Hepatocyte (in vitro differentiated cells): ENCODE measurements at regions not wholly inside any gene's neighbourhood (a gene's known extent, or its start where the extent isn't known, plus 50 kb on each side); places are given as distances from the start of the nearest gene placed in this dataset.

Experiments
- DNase-seq: peaks from one replicate; pipeline ENCODE4 v3.0.0-alpha.2; 2016; ENCODE audit warnings: low spot score
- H2AFZ ChIP-seq: fragments of 200-600 bp; sonication (generic); 2 replicates; pipeline ENCODE4 v1.6.0; 2016; ENCODE audit warnings: antibody characterized with exemption, mild to moderate bottlenecking
- H3K27ac ChIP-seq: fragments of 200-600 bp; sonication (generic); 2 replicates; pipeline ENCODE4 v1.5.1; 2016; ENCODE audit warnings: mild to moderate bottlenecking
- H3K27me3 ChIP-seq: fragments of 200-600 bp; sonication (generic); 2 replicates; pipeline ENCODE4 v1.6.1; 2016
- H3K36me3 ChIP-seq: fragments of 200-600 bp; sonication (generic); replicated peaks from 2 replicates; pipeline ENCODE4 v1.5.1; 2016; ENCODE audit warnings: low read depth; ENCODE audit not compliant: insufficient read depth
- H3K4me1 ChIP-seq: fragments of 200-600 bp; sonication (generic); 2 replicates; pipeline ENCODE4 v1.5.1; 2016; ENCODE audit warnings: mild to moderate bottlenecking, moderate library complexity; ENCODE audit not compliant: insufficient read depth
- H3K4me2 ChIP-seq: fragments of 200-600 bp; sonication (generic); 2 replicates; pipeline ENCODE4 v1.6.0; 2016
- H3K4me3 ChIP-seq: fragments of 200-600 bp; sonication (generic); 2 replicates; pipeline ENCODE4 v1.5.1; 2016; ENCODE audit warnings: mild to moderate bottlenecking
- H3K79me2 ChIP-seq: fragments of 200-600 bp; sonication (generic); 2 replicates; pipeline ENCODE4 v1.6.0; 2017; ENCODE audit warnings: mild to moderate bottlenecking
- H3K9me2 ChIP-seq: fragments of 200-600 bp; sonication (generic); replicated peaks from 2 replicates; pipeline ENCODE4 v1.6.0; 2017; ENCODE audit warnings: mild to moderate bottlenecking; ENCODE audit not compliant: insufficient read depth
- H3K9me3 ChIP-seq: fragments of 200-600 bp; sonication (generic); 2 replicates; pipeline ENCODE4 v1.5.1; 2016; ENCODE audit warnings: low read depth, mild to moderate bottlenecking
- H4K20me1 ChIP-seq: fragments of 200-600 bp; sonication (generic); 2 replicates; pipeline ENCODE4 v1.6.0; 2016; ENCODE audit warnings: mild to moderate bottlenecking; ENCODE audit not compliant: insufficient read depth, poor library complexity, severe bottlenecking
- CTCF ChIP-seq: fragments of 200-600 bp; sonication (generic); IDR thresholded peaks from 2 replicates; pipeline ENCODE4 v1.5.1; 2016; ENCODE audit warnings: antibody characterized with exemption, mild to moderate bottlenecking; ENCODE audit not compliant: poor library complexity
- EZH2 ChIP-seq: fragments of 200-600 bp; sonication (generic); IDR thresholded peaks from 2 replicates; pipeline ENCODE4 v1.6.1; 2016; ENCODE audit warnings: antibody characterized with exemption, mild to moderate bottlenecking, borderline replicate concordance
- EZH2phosphoT487 ChIP-seq: fragments of 200-600 bp; sonication (generic); IDR thresholded peaks from one replicate; pipeline ENCODE4 v1.6.1; 2018; ENCODE audit warnings: antibody characterized with exemption, mild to moderate bottlenecking, low read depth, moderate library complexity; ENCODE audit not compliant: unreplicated experiment, severe bottlenecking
- WGBS: methylation state at CpG from one replicate; pipeline ENCODE4 v1.1.6; 2016; ENCODE audit warnings: low lambda C conversion rate; ENCODE audit errors: missing lambda C conversion rate; 5-methylcytosine and 5-hydroxymethylcytosine counted together

GRCh38 chr4:126627255-126627654 is 1005.5 kb upstream of the INTU start:
- no peak for DNase-seq
- H3K79me2 ChIP-seq: no peaks in the 10 kb centered on the region
- H2AFZ ChIP-seq: no peak overlapping the region
- no peaks in the 10 kb centered on the region for H3K9me3 ChIP-seq
- H3K9me2 ChIP-seq: no peaks in the 10 kb centered on the region
- no peak overlapping the region for H3K27ac ChIP-seq
- H3K4me1 ChIP-seq: no peaks in the 10 kb centered on the region
- TF ChIP-seq EZH2phosphoT487 (no peak), EZH2 (no peak), CTCF (peak; percentile 40)
- no peaks in the 10 kb centered on the region for H4K20me1 ChIP-seq
- no peak overlapping the region for H3K4me2 ChIP-seq
- H3K4me3 ChIP-seq: no peak overlapping the region
- H3K27me3 ChIP-seq: no peaks in the 10 kb centered on the region
- no peaks in the 10 kb centered on the region for H3K36me3 ChIP-seq

GRCh38 chr4:126628933-126629332 is 1003.8 kb upstream of the INTU start:
- no peak overlapping the region for H3K4me2 ChIP-seq
- no peaks in the 10 kb centered on the region for H4K20me1 ChIP-seq
- H3K4me1 ChIP-seq: no peaks in the 10 kb centered on the region
- H3K9me3 ChIP-seq: no peaks in the 10 kb centered on the region
- no peak overlapping the region for H3K27ac ChIP-seq
- H3K4me3 ChIP-seq: no peak overlapping the region
- 86% methylated on average over 3 of the region's 3 CpGs for WGBS
- H3K36me3 ChIP-seq: no peaks in the 10 kb centered on the region
- TF ChIP-seq CTCF (no peak), EZH2phosphoT487 (no peak), EZH2 (no peak)
- no peak for DNase-seq
- H2AFZ ChIP-seq: no peak overlapping the region
- no peaks in the 10 kb centered on the region for H3K79me2 ChIP-seq
- no peaks in the 10 kb centered on the region for H3K9me2 ChIP-seq
- no peaks in the 10 kb centered on the region for H3K27me3 ChIP-seq

GRCh38 chr4:126630230-126630629 is 1002.5 kb upstream of the INTU start:
- Histone ChIP-seq H3K27me3 (no peaks in the 10 kb centered on the region), H3K4me3 (no peak overlapping the region), H3K4me1 (no peaks in the 10 kb centered on the region), H3K9me2 (no peaks in the 10 kb centered on the region), H3K79me2 (no peaks in the 10 kb centered on the region), H3K27ac (no peak overlapping the region), H3K4me2 (peak overlapping the region; percentile 51), H3K36me3 (no peaks in the 10 kb centered on the region), H3K9me3 (no peaks in the 10 kb centered on the region), H4K20me1 (no peaks in the 10 kb centered on the region), H2AFZ (no peak overlapping the region)
- WGBS: 48% methylated on average over 5 of the region's 5 CpGs
- DNase-seq: peak; percentile 17
- no peak for TF ChIP-seq EZH2
- TF ChIP-seq EZH2phosphoT487: no peak
- no peak for TF ChIP-seq CTCF

GRCh38 chr4:126633306-126633705 is 999.5 kb upstream of the INTU start:
- Histone ChIP-seq H3K4me3 (no peak overlapping the region), H3K27ac (no peak overlapping the region), H3K4me2 (no peak overlapping the region), H3K79me2 (no peaks in the 10 kb centered on the region), H3K9me2 (no peaks in the 10 kb centered on the region), H3K27me3 (no peaks in the 10 kb centered on the region), H4K20me1 (no peaks in the 10 kb centered on the region), H3K4me1 (no peaks in the 10 kb centered on the region), H2AFZ (no peak overlapping the region), H3K36me3 (no peaks in the 10 kb centered on the region), H3K9me3 (no peaks in the 10 kb centered on the region)
- TF ChIP-seq CTCF (no peak), EZH2phosphoT487 (no peak), EZH2 (no peak)
- DNase-seq: no peak
- 85% methylated on average over 2 of the region's 2 CpGs for WGBS
